SK-N-MC (cell line): ENCODE measurements at regions not wholly inside any gene's neighbourhood (a gene's known extent, or its start where the extent isn't known, plus 50 kb on each side); places are given as distances from the start of the nearest gene placed in this dataset.

Source experiments
- DNase-seq: peaks from one replicate; pipeline ENCODE4 v3.0.0-alpha.2; 2011; ENCODE audit warnings: low read depth, low spot score
- H3K27ac ChIP-seq: fragments of 200-600 bp; sonication (generic); 2 replicates; pipeline ENCODE4 v1.5.1; 2016; ENCODE audit warnings: mixed run types
- H3K36me3 ChIP-seq: fragments of 200-600 bp; sonication (generic); 2 replicates; pipeline ENCODE4 v1.6.1; 2017; ENCODE audit warnings: antibody characterized with exemption, low read length, mixed read lengths; ENCODE audit not compliant: insufficient read depth
- H3K4me3 ChIP-seq: fragments of 200-600 bp; sonication (generic); 2 replicates; pipeline ENCODE4 v1.5.1; 2016
- H3K9ac ChIP-seq: fragments of 200-600 bp; sonication (generic); 2 replicates; pipeline ENCODE4 v1.8.0; 2017; ENCODE audit warnings: mixed run types, mixed read lengths; ENCODE audit not compliant: insufficient read length
- H3K9me3 ChIP-seq: fragments of 200-600 bp; sonication (generic); 2 replicates; pipeline ENCODE4 v1.6.1; 2017; ENCODE audit warnings: low read depth, mild to moderate bottlenecking, antibody characterized with exemption, low read length, moderate library complexity, mixed read lengths
- EZH2 ChIP-seq: fragments of 200-600 bp; sonication (generic); IDR thresholded peaks from one replicate; pipeline ENCODE4 v1.6.1; 2017; ENCODE audit warnings: antibody characterized with exemption
- FOXP2 ChIP-seq: optimal IDR thresholded peaks from 2 replicates; pipeline ENCODE3; 2011; ENCODE audit warnings: mild to moderate bottlenecking, moderate library complexity; ENCODE audit not compliant: insufficient read depth; ENCODE audit errors: extremely low read length, control extremely low read depth
- POLR2AphosphoS5 ChIP-seq: IDR thresholded peaks from 2 replicates; pipeline ENCODE4 v1.6.1; 2012; ENCODE audit warnings: mild to moderate bottlenecking, low read depth, low read length, borderline replicate concordance

DNA sequence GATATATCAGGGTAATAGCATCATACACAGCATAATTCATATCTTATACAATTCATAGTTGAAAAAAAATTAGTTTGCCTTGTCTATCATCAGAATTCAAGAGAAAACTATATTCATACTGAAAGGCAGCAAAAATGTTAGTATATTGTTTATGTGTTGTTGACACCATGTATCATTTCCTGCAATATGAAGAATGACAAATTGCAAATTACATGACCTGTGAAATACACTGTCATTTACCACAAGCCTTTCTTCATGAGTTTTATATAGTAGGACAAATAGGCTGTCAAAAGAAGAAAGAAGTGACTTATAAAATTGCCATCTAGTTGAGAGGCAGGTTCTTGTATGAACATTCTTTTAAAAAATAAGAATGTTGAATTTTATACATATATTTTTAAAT, 1136.3 kb upstream of the CDH9 start:
- no peaks in the 10 kb centered on the region for H3K9me3 ChIP-seq
- no peak overlapping the region for H3K27ac ChIP-seq
- no peak overlapping the region for H3K9ac ChIP-seq
- H3K36me3 ChIP-seq = no peaks in the 10 kb centered on the region
- H3K4me3 ChIP-seq = no peak overlapping the region
- TF ChIP-seq POLR2AphosphoS5 (no peak), FOXP2 (no peak), EZH2 (no peak)
- DNase-seq = no peak

- peak overlapping the region; percentile 34 for H3K4me3 ChIP-seq
- H3K27ac ChIP-seq = peak overlapping the region; percentile 70
- no peak overlapping the region for H3K9ac ChIP-seq
- no peaks in the 10 kb centered on the region for H3K36me3 ChIP-seq
- TF ChIP-seq POLR2AphosphoS5 = no peak; the same call in 1 of the 2 replicates
- TF ChIP-seq EZH2 = no peak
- TF ChIP-seq FOXP2 = no peak
- no peaks in the 10 kb centered on the region for H3K9me3 ChIP-seq
- DNase-seq = peak; percentile 40
These were observed 1126.7 kb upstream of the CDH9 start for GRCh38 chr5:28165096-28165495.

- Histone ChIP-seq H3K9ac (no peak overlapping the region), H3K4me3 (peak overlapping the region; percentile 16; the same call in 1 of the 2 replicates), H3K9me3 (no peaks in the 10 kb centered on the region), H3K36me3 (no peaks in the 10 kb centered on the region), H3K27ac (peak overlapping the region; percentile 48; the same call in 1 of the 2 replicates)
- no peak for DNase-seq
- TF ChIP-seq FOXP2 = no peak
These were observed 1126.2 kb upstream of the CDH9 start for GRCh38 chr5:28164568-28164967.

DNA sequence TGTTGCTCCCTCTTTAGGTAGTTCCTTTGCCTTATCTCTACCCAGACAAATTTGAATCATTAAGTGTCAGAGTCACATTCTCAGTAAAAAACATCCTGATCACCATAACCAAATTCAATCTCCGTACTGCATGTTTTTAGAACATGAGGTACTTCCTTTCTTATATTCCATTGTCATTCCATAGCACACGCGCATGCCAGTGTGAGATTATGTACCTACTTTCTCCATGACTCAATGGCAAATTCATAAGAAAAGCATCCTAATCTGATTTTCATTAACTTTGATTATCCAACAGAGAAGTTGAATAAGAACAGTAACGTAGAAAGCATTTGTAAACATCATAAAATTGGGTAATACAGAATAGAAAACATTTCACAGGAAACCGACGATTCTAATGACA, 1118.6 kb upstream of the CDH9 start:
- Histone ChIP-seq H3K9me3 (no peaks in the 10 kb centered on the region), H3K27ac (no peak overlapping the region), H3K9ac (no peak overlapping the region), H3K36me3 (no peaks in the 10 kb centered on the region), H3K4me3 (no peak overlapping the region)
- TF ChIP-seq EZH2 (no peak), FOXP2 (no peak), POLR2AphosphoS5 (no peak)
- no peak for DNase-seq

- H3K27ac ChIP-seq = no peak overlapping the region
- no peaks in the 10 kb centered on the region for H3K9me3 ChIP-seq
- H3K4me3 ChIP-seq = no peak overlapping the region
- TF ChIP-seq EZH2 = no peak
- TF ChIP-seq FOXP2 = no peak
- TF ChIP-seq POLR2AphosphoS5 = no peak
- no peaks in the 10 kb centered on the region for H3K36me3 ChIP-seq
- DNase-seq = no peak
- no peak overlapping the region for H3K9ac ChIP-seq
These were observed 1105.1 kb upstream of the CDH9 start for GRCh38 chr5:28143519-28143918.

- H3K27ac ChIP-seq = no peak overlapping the region
- no peak for DNase-seq
- TF ChIP-seq POLR2AphosphoS5 (no peak), EZH2 (no peak), FOXP2 (no peak)
These were observed 1093.8 kb upstream of the CDH9 start for GRCh38 chr5:28132151-28132550.

DNA sequence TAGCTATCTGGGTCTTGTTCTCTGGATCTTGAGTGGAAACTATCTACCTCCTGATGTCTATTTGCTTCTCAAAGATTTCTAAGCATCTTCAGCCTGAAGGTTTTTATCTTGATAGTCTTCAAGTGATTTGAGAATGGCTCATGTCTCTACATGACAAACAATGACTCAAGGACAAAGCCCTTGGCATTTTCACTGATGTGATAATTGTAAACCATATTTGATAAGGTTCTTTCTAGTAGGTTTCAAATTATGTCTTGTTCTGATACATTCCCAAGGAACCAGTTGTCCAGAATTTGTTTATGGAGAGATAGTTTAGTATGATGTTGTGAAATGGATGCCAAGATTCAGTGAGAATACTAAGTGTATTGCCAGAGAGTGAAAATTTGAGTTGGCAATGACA, 1079.3 kb upstream of the CDH9 start:
- no peak for DNase-seq
- Histone ChIP-seq H3K4me3 (no peak overlapping the region), H3K36me3 (no peaks in the 10 kb centered on the region), H3K27ac (no peak overlapping the region), H3K9ac (no peak overlapping the region), H3K9me3 (no peaks in the 10 kb centered on the region; the same call in 1 of the 2 replicates)
- TF ChIP-seq FOXP2 = no peak
- TF ChIP-seq POLR2AphosphoS5 = no peak
- TF ChIP-seq EZH2 = no peak

More at GRCh38 chr5:28132151-28132550, 1093.8 kb upstream of the CDH9 start:
- Histone ChIP-seq H3K36me3 (no peaks in the 10 kb centered on the region), H3K4me3 (no peak overlapping the region), H3K9ac (no peak overlapping the region), H3K9me3 (no peaks in the 10 kb centered on the region; the same call in 1 of the 2 replicates)

GRCh38 chr5:28117273-28117672, 1078.9 kb upstream of the CDH9 start:
- no peak overlapping the region for H3K4me3 ChIP-seq
- no peak overlapping the region for H3K27ac ChIP-seq
- TF ChIP-seq POLR2AphosphoS5 = no peak
- TF ChIP-seq FOXP2 = no peak
- TF ChIP-seq EZH2 = no peak
- no peak overlapping the region for H3K9ac ChIP-seq
- H3K9me3 ChIP-seq = no peaks in the 10 kb centered on the region; the same call in 1 of the 2 replicates
- H3K36me3 ChIP-seq = no peaks in the 10 kb centered on the region
- DNase-seq = no peak

DNA sequence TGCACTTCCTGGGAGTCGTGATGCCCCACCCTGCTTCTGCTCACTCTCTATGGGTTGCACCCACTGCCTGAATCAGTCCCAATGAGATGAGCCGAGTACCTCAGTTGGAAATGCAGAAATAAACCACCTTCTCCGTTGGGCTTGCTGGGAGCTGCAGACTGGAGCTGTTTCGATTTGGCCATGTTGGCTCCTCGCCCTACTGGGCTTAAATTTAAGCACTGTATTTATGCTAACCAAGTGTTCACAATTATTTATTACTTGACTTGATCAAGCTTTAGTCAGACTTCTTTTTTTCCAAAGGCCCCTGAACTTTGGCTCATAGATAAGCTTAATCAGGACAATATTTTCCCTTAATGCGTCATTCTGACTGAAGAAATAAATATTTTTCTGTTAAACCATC, 1072.4 kb upstream of the CDH9 start:
- Histone ChIP-seq H3K9me3 (no peaks in the 10 kb centered on the region), H3K27ac (no peak overlapping the region), H3K9ac (no peak overlapping the region), H3K36me3 (no peaks in the 10 kb centered on the region), H3K4me3 (no peak overlapping the region)
- DNase-seq = no peak
- TF ChIP-seq POLR2AphosphoS5 (no peak), EZH2 (no peak), FOXP2 (no peak)
